Activated naive CD4-positive, alpha-beta T cell treated with Interleukin-2 at 50 U/mL for 16 hours (primary cell): ENCODE measurements at regions not wholly inside any gene's neighbourhood (a gene's known extent, or its start where the extent isn't known, plus 50 kb on each side); places are given as distances from the start of the nearest gene placed in this dataset.

Experiments
- DNase-seq: peaks from one replicate; pipeline ENCODE4 v3.0.0-alpha.2; 2020

DNA sequence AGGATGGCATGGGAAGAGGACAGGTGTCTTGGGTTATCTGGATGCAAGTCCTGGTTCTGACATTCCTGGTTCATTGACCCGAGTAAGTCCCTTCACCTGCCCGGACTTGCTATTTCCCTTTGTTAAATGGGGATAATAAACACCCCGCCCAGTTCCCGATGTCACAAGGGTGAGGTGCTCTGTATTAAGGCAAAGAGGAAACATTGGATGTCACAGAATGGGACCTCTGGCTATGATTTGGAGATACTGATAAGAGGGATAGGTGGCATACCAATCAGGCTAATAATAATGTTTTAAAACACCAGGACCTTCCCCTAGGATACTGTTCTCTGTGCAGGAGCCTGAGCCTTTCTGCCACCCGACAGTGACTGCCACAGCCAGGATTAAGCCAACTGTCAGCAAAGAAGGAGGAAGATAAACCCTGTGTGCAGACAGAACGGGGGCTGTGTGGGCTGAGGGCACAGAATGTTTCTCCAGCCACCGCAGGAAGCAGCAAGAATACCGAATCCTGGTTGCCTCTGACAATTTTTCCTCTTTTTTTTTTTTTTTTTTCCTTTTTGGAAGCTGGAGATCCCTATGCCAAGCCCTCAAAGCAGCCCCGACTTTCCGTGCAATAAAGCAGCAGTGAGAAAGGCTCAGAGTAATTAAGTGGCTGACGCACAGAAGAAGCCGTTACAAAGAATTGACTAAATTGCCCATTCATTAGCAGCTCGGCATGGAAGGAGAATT is 336.6 kb downstream of the SMAD2 start:
- DNase-seq, result no peak

DNA sequence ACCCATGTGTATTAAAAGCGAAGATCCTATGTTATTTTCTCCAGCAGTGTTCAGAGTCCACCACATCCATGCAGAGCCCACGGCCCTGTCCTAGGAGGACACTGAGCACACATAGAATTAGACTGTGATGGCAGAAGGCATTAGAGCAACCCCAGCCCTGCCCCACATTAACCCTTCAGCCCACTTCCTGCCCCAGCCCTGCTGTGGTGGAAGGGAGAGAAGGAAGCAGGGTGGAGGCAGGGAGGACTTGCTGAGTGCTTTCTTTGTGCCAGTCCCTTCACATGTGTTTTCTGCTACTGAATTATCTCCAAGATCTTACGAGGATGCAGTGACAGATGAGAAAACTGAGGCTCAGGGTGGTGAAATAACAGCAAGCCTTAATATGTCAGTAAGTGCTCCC is 339.0 kb downstream of the SMAD2 start:
- DNase-seq, result no peak

DNA sequence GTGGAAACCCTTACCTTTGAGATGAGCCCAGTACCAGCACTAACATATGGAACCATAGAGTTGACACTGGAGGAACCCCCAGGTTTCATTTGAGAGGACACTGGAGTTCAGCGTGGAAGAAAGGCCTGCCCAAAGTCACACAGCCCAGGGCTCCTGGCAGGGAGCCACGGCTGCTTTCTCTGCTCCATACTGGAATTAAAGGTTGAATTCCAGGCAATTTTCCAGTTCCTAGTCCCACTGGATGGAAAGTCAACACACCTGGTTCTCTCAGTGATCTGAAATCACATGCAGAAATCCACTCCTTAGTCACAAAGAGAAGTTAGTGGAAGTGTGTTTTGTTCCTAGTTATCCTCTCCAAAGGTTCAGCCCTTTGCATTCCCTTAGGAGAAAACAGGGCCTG is 336.1 kb upstream of the SKOR2 start:
- DNase-seq, result no peak

DNA sequence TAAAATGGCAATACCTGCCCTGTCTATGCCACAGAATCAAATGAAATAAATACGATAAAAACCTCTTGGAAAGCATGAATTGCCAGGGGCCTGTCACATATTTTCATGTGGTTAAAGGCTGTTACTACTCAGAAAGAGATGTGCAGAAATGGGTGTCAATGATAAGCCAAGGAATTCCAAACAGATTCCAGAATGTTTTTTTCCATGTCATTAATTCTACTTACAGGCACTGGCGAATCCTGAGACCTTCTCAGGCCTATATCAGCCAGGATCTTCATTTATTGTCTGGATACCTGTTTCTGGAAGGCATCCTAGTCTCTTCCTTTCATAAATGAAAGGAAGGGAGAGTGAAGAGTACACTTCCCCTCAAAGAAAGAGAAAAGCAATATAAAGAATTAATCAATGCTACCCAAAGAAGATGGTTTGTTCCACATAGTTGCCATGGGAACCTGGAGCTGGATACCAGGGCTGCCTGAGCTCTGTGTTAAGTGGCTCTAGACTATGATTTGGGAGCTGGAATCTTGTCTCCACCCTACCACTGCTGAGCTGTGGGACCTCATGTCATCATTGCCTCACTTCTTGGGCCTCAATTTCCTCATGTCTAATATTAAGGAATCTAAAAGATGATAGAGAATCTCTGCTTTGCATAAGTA is 335.1 kb upstream of the SKOR2 start:
- no peak for DNase-seq

DNA sequence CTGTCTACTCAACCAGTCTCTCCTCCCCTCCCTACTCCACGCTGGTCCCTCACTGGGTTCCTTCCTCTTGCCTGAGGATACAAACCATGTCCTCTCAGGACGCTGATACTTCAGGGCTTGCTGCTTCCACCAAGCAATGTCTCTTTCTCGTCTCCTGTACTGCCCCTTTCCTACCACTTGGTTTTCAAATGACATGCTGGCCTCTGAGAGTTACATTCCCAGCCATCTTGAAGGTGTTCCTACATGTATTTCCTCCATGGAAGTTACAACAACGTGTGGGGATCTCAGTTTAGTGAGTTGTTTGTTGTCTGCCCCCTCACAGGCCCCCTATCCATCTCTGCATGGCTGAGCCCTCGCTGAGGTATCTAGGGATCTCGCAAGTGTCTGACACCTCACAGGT is 334.5 kb upstream of the SKOR2 start:
- no peak for DNase-seq

DNA sequence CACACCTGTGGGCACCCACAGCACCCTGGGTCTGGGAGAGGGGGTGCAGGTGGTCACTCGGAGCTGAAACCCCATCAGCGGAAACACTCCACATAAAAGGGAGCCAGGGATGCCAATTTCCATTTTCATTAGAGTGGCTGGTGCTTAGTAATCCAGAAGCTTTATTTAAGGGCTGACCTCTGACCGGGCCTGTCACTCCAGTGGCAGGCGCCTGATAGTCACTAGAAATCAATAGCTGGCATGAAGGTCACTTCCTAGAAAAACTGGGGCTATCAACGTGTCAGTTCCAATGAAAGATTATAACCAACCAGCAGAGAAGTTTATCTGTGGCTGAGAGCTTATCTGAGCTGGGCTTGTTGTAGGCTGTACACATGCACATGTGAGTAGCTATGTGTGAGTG is 333.7 kb upstream of the SKOR2 start:
- DNase-seq, result no peak

DNA sequence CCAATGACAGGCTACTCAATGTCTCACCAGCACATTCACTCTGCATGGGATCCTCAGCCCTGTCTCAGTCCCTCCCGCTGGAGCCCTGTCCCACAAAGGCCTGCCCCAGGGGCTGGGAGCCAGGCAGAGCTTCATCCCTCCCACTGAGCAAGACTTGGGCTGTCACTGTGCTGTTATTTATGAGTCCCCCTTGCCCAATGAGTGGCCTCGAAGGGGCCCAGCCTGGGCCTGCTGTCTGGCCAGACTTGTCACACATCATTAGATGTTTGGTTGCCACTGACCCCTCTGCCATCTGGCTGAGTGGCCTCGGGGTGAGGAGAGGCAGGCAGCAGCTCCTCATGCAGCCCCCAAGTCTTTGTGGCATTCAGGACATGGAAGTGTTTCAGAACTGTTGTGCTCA is 330.6 kb upstream of the SKOR2 start:
- no peak for DNase-seq

DNA sequence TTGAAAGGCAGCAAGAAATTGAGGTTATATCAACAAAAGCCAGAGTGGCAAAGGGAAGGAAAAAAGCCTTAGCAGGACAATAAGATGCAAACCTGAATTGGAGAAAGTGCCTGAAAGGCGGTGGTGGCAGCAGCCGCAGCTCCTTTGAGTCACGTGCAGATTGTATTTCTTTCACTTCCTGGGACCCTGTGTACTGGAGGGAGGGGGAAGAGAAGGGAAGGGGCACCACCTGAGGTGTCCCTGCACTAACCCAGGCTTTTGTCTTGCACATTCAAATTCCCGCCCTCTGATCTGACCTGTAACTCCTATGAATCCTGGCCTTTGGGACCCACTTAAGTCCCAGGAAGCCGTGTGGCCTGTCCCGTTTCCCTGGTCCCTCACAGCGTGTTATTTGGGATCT is 326.1 kb upstream of the SKOR2 start:
- no peak for DNase-seq

DNA sequence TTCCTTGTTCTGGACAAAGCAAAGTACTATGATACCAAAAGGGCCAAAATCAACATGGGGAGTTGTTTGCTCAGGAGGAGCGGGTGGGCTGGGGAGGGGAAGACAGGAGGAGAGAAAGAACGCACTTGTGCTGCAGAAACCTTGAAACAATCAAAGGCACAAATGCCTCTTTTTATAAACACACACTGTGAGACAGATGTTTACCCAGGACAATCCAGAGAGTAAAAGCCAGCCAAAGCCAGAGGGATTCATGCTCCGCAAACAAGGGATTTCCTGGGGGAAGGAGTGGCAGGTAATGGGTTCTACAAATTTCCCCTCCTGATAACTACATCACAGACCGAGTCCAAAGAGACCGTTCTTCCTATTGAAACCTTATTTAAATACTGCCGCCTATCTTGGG is 323.5 kb upstream of the SKOR2 start:
- no peak for DNase-seq

DNA sequence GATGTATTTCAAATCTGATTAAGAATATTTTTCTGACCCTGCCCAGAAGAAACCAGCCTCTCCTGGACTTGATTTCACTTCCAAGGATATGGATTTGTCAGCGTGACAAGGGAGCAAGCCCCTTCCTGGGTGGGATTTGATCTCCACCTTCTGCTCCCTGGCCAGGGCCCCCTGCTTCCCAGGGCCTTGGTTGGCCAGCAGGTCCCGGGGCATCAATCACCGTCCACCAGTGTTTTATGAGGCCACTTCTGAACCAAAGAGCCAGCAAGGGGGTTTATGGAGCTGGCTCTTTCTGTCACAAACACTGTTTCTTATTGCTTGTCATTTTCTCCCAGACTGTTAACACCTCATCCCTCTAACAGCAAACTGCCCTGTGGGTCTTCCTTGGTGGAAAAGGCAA is 320.5 kb upstream of the SKOR2 start:
- no peak for DNase-seq

DNA sequence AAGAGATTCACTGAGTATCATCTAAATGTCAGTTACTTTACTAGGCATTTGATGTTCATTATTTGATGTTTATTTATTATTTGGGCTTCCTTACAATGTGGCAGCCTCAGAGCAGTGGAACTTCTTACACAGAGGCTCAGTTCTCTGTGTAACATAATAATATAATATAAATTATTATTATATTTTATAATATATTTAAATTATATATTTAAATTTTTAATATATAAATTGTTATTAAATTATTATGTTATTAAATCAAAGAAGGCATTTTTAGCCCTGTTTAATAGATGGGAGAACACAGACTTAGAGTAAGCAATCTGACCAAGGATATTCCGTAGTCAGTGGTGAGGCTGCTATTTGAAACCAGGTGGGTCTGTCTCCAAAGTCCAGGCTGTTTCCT is 315.3 kb upstream of the SKOR2 start:
- no peak for DNase-seq

DNA sequence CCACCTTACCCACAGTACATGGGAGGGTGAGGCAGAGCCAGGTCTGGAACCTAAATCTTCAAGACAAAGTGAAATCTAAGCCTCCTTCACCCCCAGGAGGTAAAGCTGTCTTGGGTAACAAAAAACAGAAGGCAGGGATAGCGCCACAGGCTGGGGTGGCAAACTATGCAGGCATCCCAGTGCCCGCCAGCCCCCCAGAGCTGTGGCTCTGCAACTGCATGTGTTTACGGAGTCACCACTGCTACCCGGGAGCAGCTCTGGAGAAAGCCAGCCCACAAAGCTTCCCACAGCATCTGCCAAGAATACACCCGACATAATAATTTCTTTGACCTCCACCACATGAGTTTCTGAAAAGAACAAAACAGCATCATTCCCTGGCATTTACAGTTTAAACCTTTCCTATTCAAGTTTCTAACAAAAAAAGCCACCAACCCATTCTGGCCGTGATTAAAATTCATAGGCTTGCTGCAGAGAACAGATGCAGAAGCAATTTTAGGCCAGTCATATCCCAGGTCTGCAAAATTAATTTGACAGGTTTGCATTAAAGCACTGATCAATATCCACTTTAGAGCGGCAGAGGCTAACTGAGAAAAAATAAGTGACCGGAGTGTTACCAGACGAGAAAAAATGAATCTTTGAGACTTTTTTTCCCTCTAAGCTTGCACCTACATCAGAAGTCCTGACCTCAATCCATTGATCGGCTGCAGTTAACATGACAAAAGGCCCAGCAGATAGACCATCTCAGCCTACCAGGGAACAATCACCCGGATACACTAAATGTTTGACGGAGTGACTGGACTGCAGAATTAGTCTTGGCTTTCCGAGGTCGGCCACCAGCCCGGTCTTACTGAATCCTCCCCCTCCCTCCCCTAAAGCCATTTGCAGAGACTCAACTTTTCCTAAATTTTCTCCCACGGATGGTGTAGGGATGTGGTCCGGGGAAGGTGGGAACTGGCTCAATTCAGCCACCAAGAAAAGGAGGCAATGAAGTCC is 309.6 kb upstream of the SKOR2 start:
- no peak for DNase-seq

DNA sequence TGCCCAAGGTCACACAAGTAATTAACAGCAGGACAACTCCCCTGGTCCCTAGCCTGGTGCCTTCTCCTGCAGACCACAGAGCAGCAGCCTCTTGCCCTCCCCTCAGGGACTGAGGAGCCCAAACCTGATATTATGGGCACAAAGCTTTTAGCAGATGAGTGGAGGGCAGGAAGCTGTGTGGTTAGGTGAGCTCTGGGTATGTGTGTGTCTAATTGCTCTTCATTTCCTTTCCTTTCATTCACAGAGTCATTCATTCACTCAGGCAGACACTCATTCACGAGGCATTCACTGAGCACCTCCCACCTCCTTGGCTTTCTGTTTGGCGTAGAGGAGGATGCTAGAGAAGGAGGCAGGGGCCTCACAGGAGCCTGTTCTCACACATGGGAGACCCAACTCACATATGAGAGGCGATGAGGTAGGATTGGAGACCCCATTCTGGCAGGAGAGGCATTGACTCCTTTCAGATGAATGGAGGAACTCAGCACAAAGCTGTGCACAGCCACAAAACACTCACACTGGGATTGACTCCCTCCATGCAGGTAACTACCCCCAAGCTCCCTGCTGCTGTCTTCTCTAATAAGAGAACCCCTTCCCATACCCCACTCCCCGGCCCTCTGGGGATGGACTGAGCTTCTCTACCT is 306.8 kb upstream of the SKOR2 start:
- no peak for DNase-seq

DNA sequence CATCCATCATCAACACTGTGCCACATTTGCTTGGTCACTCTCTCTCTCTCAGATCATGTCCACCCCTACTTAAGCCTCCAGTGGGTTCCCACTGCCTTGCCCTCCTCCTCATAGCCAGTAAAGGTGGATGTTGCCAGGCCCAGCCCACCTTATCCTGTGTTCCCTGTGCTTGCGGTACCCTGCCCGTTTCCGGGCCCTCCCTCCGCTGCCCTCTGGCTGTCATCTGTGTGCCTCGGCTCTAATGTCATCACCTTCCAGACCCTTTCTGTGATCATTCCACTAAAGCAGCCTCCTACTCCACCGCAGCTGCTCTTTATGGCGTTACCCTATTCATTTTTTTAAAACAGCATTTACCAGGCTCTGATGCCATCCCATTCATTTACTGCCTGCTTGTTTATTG is 305.7 kb upstream of the SKOR2 start:
- DNase-seq, result no peak

DNA sequence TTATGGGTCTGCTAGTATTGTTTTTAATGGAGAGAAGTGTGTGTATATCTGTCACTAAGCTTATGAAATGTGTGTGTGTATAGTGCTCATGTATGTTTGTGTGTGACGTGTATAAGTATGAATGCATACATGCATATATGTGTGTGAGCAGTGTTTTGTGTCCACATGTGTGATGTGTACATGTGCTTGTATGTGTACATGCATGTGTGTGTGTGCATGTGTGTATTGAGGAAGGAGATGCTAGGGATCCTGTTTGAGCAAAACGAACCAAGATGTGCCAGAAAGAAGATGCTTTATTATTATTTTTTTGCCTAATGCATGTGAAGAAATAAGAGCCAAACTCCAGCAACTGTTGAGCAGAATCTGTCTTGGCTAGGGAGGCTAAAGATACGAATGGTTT is 301.3 kb upstream of the SKOR2 start:
- DNase-seq, result no peak

DNA sequence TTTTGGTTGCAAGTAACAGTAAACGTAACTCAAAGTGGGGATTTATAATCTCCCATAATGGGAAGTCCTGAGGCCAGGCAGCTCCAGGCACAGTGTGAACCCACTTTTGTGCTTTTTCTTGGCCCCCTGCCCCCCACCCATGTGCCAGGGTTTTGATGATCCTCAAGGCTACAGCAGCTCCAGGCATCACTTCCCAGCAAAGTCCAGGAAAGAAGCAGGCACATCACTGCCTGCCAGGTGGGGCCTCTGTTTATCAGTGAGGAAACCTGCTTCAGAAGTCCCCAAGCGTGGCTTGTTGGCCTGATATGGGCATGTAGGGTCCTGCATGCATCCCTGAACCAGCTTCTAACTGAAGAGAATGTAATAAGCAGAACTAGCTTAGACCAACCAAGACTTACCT is 299.2 kb upstream of the SKOR2 start:
- DNase-seq, result no peak

DNA sequence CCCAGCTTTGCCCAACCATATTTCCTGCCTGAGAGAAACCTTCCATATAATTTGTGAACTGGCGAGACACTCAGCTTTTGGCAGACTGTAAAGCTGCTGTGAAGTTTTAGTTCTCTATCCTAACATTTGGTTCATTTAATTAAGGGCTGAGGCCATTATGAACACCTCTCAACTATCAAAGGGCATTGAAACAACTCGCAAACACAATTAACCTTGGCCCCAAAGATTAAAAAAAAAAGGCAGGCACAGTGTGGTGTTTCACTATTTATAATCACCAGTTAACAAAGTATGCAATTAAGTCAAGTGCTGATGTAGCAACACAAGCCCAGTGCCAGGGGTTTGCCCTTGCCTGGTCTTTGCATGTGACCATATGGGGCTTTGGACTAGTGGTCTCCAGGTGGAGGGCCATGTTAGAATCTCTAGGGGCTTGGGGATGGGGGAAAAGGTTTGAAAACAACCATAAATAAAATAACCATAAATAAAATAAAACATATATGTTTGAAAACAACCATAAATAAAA is 297.6 kb upstream of the SKOR2 start:
- DNase-seq, result no peak

DNA sequence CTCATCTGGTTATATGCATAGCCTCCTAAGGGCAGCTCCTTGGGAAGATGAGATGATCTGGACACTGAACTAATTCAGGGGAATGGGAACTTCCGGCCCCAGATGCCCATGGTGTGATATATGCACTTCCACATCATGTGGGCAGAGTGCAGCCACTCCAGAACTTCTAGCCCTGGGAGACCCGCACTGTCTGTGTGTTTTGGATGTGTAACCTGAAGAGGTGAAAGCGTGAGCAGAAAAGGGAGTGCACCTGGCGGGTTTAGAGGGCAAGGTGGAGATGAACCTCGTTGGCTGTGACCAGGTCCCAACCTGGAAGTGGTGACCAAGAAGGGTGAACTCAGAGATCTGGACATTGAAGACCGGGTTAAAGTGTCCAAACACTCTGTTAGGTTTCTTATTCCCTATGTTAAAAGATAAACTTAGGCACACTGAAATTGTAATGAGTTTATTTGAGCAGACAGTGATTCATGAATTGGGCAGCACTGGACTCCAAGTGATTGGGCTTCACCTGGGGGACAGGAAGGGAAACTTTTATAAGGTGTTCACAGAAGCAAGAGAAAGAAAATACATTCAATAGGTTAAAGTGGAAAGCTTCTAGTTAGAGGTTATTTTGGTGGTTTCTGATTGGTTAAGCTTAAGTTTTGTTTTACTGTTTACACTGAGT is 296.2 kb upstream of the SKOR2 start:
- no peak for DNase-seq

DNA sequence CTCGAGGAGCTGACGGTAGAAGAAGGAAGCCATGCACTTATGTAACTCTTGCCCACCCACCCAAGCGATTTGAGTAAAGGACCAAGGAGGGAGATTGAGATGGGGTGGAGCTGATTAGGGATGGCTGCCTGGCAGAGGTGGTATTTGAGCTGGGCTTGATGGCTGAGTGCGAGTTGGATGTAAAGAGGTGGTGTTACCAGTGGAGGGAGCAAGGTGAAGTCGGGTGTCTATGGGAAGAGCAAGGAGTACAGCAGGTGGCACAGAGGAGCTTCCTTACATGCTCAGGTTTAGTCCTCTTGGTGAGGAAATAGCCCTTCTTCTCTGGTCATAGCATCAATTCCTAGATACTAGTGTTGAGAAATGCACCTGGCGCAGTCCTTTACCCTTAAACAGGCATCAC is 294.2 kb upstream of the SKOR2 start:
- no peak for DNase-seq

DNA sequence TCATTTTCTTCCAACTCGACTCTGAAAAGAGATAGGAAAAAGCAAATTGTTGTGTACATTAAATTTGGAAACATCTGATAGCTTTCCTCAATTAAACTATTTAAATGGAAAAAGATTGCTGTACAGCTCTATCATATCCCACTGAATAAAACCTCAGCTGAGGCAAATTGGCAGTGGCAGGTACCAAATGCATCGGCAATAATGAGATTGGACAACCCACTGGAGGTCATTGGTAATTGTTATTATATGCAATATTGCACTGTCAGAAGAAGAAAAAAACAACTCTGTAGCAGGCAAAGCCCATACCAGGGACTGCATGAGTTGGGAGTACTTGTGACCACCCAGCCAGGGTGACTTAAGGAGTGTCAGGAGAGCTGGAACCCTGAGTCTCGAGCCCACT is 291.6 kb upstream of the SKOR2 start:
- DNase-seq, result no peak

DNA sequence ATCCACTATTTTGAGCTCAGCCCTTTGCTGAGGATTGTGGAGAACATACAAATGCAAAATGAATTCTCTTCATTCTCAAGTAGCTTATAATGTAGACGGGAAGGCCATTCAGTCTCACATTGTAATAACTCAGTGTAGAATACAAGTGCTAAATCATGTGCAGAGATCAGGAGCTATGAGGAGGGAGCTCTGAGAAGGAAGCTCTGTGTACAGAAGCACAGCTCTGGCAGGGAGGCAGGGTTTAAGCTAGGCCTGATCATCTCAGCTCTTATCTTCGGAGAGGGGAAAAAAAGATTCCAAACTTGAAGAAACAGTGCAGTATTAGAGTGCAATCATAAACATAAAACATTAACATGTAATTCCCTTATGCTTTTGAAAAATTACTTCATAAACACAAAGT is 291.1 kb upstream of the SKOR2 start:
- DNase-seq, result no peak

DNA sequence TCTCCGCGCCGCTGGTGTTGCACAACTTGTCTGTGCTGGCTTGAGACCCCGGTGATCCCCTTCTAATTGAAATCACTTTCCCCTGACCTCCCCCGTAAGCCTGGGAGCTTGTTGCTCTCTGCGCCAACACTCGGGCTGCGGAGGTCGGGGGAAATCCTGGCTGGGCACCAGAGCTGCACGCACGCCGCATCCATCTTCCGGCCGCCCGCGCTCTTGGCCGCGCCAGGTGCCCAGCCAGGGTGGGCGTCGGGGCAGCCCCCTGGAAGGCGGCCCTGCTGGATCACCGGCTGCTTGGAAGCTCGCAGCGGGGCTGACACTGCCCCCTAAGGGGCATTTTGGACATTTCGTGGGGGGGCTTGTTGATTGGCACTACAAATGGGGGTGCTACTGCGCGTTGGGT is 280.3 kb upstream of the SKOR2 start:
- DNase-seq, result no peak

DNA sequence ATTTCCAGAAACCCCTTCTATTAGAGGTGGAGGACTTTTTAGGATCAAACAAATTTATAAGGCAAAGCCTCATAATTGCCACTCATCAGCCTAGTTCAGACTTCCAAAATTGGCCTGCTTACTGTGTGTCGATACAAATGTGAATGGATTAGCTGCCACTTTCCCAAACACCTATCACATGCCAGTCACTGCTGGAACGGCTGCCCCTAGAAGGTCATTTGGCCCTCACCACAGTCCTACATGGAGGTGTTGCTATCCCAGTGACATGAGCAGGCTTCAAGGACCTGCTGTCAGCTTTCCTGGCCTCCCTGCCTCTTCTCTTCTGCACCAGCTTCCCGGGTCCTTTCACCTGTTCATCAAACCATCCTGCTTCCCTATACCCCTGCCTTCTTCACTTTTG is 279.2 kb upstream of the SKOR2 start:
- DNase-seq, result no peak
